HG03571 (cell line): ENCODE measurements at regions not wholly inside any gene's neighbourhood (a gene's known extent, or its start where the extent isn't known, plus 50 kb on each side); places are given as distances from the start of the nearest gene placed in this dataset.
"Not testable (repeated sequence)": the region's sequence is repeated elsewhere in the genome, so short reads cannot be mapped to it uniquely, and the experiment has no call there.

ENCODE experiments used
- ATAC-seq: cut with Tn5 transposase; IDR thresholded peaks from one replicate; pipeline ENCODE4 v1.9.1; 2021; ENCODE audit not compliant: unreplicated experiment

DNA sequence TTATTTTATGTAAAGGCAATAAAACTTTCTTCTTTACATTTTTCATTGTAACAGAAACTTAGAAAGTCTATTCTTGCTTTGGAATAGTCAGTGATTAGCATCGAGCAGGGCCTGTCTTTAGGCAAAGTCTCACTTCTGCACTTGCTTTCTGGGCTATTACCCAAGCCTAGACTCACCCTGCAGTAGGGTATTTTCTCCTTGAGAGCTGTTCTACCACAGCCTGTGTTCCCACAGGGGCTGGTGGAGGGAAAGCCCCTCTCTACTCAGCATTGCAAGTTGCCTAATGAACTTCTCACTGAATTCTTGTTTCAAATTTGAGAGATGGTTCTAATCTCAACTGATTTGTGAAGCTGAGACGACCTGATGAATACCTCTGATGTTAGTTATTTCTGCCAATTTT, 111.7 kb upstream of the KLHL14 start:
- peak; percentile 82 for ATAC-seq

DNA sequence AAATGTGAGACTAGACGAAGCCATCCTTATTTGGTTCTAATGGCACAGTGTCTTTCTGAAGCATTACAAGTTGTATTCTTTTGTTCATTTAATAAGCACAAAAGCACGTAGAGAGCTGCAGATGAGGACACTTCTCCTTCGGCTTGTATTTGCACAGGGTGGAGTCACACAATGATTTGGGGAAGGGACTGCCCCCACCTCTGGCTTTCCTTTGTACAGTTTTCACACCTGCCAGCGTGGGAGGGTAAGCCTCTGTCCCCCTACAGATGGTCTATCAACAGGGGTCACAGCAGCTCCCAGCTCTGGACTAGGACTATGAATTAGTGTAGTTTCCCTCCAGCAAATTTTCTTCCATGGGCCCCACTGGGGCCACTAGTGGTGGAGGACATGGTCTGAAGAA, 108.2 kb upstream of the KLHL14 start:
- no peak for ATAC-seq

DNA sequence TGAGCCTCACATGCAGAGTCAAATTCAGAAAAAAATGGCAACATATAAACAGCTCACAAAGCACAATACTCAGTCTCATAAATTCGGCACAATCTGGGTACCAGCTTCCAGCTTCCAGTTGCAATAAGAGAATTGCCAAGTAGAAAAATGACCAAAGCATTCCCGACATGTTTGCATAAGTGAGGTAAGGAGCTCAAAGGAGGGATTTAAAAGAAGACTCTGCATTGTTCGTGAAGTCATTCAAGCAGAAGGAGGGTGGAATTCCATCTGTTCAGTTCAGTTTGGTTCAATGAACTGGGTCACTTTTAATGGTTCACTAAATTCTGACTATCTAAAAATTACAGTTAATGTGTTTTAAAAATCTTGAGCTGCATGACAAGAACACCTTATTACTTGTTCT, 106.7 kb upstream of the KLHL14 start:
- no peak for ATAC-seq

DNA sequence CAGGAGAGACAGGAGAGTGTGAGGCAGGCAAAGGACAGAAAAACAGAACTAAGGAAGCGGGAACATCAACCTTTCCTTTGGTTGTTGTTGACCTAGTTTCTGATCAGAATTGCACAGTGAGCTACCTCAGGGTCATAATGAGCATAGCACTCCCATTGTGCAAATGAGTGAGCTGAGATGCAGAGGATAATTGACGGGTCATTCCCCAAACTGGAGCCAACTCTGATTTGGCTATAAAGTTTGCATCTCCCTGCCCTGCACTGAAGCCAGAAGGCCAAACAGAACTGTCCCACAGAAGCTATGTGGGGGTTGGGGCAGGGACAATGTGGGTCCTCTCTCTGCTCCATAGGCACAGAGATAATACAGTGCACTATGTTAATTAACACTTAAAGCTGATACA, 105.6 kb upstream of the KLHL14 start:
- no peak for ATAC-seq

DNA sequence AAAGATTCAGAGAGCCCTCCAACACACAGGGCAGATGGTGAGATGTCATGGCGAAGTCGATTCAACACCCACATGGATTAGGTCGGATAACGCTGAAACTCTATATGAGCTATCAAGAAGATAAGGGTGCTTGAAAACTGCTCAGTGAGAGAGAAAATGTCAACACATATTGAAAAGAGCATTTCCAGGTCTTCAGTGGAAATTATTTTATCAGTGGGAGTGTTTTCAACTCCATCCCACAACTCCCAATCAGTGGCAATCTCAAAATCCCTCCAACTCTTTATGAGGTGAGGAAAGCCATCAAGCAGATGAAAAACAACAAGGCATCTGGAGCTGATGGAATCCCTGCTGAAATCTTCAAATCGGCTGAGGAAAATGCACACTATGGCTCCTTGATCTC, 104.5 kb upstream of the KLHL14 start:
- ATAC-seq, result no peak

DNA sequence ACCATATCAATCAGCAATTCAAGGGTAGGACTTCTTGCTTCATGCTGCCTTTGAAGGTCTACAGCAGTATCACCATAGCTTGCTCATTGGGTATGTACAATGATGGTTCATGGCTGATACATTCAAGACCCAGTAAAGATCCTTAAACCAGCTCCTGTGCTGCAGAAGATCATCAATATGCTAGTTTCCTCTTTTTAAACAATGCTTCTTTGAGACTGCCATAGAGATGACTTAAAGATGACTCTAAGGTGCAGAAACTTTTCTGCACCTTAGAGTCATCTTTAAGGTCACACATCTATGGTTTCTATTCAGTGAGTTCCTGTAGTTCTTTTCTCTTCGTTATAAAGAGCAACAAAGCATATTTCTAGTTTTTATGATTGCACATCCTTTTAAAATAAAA, 102.8 kb upstream of the KLHL14 start:
- no peak for ATAC-seq

DNA sequence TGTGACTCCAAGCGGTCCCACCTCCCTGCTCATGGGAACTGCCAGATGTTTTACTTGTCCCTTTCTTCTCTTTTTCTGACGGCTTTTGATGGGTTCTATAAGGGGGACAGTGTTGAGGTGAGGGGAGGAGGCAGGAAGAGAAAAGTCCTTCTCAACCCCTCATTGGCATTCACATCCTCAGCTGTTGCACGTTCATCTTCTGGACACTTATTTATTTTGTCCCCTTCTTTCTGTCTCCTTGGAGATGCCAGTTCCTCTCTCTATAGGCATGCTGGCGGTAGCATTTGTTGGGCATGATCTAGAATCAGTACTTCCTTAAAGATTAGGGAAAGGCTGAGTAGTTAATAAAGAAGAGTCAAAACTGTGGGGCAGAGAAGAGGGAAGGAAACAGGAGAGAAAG, 99.0 kb upstream of the KLHL14 start:
- ATAC-seq, result no peak

DNA sequence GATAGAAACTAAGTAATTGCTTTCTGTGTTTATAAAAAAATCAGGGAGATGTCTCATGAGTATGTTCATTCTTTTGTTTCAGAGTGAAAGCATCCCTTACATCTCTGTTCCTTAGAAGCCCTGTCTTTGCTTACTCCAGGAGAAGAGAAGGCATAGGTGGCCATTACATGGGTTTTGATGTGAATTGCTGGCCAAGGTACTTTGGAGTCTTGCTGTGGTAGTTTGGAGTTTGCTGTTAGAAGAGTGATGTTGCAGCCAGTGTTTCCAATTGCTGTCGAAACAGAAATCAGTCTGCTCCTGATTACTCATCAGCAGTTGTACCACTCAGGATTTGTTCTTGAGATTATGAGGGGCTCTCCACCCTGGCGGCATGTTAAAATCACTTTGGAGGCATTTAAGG, 97.8 kb upstream of the KLHL14 start:
- ATAC-seq, result no peak

DNA sequence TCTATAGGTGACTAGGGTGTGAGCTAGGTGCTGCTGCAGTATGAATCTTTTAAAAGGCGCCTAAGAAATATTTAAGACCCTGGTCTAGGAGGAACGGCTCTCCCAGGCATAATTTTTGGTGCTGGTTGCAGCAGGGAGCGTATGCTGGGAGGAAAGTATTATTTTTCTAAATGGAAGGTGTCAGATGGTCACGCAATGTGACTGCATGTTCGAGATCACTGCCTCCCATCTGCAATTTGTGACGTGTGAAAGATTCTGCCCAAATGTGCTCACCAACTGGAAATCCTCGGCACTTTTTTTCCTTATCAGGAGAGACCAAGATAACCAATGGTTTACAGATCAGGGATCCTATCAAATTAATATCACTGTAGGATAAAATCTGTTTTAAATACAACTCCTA, 95.6 kb upstream of the KLHL14 start:
- ATAC-seq, result no peak

DNA sequence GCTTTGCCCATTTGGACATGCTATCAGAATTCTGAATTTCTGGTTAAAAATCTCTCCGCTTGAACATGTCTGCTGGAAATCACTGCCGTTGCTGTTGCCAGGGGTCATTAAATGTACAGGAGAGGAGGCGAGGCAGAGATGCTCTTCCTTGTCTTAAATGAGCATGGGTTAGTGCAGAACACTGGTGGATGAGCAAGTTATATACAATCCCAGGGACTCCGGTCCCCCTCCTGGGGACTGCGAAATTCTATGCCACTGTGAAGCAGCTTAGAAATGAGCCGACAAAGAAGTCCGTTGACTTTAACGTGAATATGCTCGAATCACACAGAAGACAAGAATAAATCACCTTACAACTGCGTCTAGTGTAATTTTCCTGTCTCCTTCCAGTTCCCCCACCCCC, 95.1 kb upstream of the KLHL14 start:
- no peak for ATAC-seq

DNA sequence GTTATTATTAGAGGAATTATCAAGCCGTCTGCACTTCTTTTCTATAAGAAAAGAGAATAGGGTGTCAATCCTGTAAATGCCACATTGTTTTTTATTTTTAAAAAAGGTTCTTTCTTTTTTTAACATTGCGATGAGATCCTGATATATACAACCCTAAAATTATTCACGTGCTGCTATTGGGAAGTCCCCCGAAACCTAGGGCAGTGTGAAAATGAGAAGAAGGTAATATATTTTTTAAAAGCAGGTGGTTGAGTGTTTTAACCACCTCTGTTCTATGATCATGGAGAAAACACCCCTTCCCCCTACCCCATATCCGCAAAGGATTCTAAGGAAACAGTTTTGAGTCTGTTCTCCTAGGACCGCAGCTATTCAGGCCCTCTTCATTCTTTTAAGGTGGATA, 94.5 kb upstream of the KLHL14 start:
- no peak for ATAC-seq

DNA sequence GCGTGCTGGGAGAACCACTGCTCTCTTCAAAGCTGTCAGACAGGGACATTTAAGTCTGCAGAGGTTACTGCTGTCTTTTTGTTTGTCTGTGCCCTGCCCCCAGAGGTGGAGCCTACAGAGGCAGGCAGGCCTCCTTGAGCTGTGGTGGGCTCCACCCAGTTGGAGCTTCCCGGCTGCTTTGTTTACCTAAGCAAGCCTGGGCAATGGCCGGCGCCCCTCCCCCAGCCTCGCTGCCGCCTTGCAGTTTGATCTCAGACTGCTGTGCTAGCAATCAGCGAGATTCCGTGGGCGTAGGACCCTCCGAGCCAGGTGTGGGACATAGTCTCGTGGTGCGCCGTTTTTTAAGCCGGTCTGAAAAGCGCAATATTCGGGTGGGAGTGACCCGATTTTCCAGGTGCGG, 89.2 kb upstream of the KLHL14 start:
- not testable (repeated sequence) for ATAC-seq

DNA sequence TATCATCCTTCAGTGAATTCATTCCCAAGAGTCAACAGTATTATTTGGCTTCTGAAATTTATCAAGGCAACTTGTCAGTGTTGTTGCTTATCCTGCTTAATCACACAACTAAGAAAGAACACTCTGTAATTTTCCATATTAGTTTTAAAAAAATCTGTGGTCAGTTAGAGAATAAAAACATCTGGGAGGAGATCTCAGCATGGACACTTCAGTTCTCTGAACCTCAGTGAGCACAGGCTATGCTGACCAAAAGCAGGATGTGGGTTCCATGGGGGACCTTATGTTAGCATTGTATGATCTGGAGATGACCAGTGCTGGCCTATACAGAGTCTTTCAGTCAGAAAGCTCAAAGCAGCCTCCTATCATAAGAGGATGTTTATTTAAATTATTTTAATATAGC, 79.1 kb upstream of the KLHL14 start:
- ATAC-seq, result no peak

DNA sequence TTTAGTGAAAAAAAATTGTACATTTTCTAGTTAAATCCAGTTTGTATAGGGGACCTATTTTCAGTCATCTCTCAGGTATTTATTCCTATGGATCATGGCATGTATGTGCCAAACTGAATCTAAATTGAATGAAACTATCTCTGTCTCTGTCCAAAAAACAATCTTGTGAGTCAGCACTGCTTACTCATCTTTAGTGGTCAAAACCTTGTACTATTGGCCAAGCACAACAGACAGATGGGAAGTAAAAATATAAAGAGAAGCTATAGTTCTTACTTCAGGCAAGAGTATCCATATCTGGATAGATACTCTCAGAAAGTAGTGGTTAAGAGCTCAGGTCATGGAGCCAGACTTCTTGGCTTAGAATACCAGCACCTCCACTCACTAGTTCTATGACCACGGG, 76.0 kb upstream of the KLHL14 start:
- ATAC-seq, result no peak

DNA sequence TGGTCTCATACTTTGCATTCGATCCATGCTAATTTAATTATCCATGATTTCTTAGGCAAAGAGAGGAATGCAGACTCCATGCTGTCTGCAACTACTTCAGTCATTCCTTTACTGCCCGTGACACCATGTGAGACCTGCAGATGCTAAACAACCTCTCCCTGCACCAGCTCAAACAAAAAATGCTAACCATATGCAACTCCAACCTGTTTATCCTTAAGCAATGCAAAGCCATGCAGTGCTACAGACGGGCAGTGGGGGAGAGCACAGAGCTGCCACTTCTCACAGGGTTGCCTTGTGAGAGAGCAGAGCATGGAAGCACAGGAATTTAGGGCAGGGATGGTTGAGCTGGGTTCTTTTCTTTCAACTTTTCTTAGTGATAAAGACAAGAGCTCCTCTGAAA, 74.9 kb upstream of the KLHL14 start:
- no peak for ATAC-seq

DNA sequence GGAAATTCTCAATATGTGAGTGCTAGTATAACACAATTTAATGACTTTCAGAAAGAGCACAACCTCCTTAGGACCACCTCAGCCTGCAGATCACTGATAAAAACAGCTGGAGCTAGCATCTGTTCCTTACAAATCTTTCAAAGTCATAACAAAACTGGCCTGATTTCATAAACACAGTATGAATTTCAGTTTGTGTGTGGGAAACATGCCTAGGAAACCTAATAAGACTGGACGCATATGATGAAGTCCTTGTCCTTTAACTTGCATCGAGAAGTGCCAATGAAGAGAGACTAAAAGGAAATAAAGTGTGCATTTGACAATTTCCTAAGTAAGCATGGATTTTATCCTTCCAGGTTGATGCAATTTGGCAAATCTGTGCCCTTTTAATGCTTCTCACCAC, 74.1 kb upstream of the KLHL14 start:
- no peak for ATAC-seq

DNA sequence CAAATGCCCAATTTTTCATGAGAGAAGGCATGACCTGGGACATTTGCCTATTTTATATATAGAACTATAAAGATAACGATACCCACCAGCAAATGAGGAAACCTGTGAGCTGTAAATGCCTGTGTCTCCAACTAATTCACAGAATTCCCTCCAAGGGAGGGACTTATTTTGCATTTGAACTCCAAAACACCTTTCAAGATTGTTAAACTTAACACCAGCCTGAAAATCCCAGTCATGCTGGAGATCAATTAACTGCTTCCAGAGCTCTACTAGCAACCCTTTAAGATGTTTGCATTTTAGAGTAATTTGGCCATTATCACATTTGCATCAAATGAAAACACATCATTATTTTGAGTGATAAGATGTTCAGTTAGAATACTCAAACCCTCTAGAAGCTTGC, 68.1 kb upstream of the KLHL14 start:
- ATAC-seq, result no peak

DNA sequence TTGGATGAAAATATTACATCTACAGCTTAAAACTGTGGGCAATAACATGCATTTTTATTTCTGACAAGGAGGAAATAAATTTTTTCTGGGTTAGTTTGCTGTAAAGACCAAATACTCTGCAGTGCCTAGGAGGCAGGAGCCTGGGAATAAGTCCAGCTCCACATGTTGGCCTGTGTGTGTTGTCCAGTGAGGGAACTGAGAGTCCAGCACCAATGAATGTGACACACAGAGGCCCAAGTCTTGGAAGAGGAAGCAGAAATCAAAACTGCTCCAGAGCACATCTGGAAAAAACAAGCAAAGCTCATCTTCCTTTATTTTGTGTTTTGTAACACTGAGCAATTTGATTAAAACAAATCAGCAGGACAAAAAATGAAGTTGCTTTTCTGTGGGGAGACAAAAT, 63.1 kb upstream of the KLHL14 start:
- ATAC-seq, result no peak

DNA sequence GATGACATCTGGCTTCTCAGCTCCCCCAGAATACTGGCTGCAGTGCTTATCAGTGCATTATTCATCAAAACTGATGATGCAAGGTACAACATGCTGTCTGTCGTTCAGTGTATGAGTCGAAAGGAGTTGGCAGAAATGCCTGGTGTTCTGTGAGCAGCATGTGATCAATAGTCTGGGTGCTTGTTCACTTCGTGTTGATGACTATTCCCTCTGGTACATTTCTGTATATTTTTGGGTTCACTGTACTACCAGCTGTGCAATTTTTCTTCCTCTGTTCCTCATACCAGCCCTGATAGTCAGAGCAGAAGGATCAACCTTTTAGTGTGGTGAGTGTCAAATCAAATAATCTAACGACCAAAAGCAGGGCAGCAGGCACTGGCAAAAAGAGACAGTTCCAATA, 59.0 kb upstream of the KLHL14 start:
- no peak for ATAC-seq

DNA sequence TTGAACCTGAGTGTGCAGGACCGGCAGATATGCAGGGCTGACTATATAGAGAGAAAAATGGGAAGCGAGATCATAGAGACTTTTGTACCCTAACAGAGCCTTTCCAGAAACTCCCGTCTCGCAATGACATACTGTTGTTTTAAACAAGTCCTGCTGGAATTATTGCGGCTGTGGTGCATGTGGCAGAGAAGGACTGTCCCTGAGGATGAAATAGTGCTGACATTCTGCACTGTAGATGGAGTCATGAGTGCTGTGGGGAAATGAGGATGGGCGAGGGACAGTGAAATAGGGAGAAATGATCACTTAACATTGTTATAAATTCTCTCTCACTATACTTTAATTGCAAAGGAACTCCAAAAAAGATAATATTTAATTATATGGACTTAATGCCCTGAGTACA, 50.4 kb upstream of the KLHL14 start:
- ATAC-seq, result no peak
